NCI-H526 (cell line): ENCODE measurements at regions not wholly inside any gene's neighbourhood (a gene's known extent, or its start where the extent isn't known, plus 50 kb on each side); places are given as distances from the start of the nearest gene placed in this dataset.
"Not testable (repeated sequence)": the region's sequence is repeated elsewhere in the genome, so short reads cannot be mapped to it uniquely, and the experiment has no call there.

Experiments used
- DNase-seq, 2 experiments: peaks; one replicate each; lab custom pipeline; 2025; lab: John Stamatoyannopoulos, UW

DNA sequence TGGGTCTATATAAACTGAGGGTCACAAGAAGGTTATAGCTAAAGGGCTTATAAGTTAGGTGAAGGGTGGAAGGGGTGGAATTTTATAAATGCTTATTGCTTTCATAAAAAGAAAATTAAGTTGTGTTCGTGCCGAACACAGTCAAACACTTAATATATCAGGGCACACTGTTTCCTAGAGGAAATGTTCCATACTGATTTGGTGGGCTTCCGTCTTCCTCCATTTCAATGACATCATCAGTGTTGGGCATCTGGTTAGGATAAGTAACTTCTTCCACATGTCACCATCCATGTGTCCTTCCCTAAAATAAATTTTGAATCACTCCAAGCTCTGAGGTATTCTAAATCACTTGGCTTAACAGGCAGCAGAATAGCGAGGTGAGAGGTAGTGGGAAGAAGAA is 466.4 kb downstream of the MED13L start:
- DNase-seq = no peak

DNA sequence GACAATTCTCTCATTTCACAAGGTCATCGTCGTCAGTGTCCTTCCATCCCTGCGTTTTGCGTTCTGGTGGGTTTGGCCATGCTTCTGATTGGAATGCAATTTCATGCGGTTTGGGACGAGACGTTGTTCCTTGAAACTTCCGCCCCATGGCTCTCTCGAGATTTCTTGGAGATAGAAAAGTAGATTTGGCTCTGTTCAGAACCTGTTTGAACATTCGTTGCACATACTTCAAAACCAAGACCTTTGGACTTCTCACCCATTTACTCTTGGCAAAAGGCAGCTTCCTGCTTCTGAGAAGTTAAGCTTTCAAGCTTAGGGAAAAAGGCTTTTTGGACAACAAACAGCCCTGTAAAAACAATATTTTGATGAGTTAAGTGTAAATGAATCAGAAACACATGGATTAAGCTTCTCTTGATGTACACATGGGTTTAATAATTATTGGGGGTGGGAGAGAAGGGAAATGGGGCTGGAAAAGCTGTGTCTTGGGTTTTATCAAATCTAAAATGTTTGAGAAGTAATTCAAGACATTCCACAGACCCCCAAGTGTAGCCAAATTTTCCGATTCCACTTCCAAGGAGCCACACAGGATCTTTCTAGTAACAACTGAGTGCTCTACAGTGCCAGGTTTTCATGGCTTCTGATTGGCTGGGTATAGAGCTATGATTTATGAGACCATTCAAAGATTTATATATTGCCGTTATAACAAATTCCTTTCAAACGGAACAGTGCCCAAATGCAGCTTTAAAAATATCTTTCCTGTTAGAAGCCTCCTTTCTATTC is 467.2 kb downstream of the MED13L start:
- DNase-seq = no peak

- no peak for DNase-seq
Observed at GRCh38 chr12:115806000-115806399, 471.5 kb downstream of the MED13L start.

GRCh38 chr12:115802767-115803166 is 474.7 kb downstream of the MED13L start:
- no peak for DNase-seq

DNA sequence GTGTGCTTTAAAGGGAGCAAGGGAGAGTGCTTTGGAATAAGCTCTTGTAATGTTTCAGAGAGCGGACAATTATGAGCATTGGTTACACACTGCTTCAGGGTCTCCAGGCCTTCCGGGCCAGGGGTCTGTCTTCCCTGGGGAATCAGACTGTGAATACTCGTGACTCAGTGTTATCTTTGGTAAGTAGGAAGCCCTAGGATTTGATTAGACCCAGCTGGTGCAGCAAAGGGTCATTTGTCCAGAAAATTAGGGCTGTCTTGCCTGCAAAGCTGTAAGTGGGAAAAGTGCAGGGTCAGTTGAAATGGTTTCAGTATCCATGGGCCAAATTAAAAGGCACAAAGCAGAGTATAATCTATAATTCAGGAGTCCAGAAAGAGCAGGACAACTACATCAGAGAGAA is 475.6 kb downstream of the MED13L start:
- no peak for DNase-seq

DNA sequence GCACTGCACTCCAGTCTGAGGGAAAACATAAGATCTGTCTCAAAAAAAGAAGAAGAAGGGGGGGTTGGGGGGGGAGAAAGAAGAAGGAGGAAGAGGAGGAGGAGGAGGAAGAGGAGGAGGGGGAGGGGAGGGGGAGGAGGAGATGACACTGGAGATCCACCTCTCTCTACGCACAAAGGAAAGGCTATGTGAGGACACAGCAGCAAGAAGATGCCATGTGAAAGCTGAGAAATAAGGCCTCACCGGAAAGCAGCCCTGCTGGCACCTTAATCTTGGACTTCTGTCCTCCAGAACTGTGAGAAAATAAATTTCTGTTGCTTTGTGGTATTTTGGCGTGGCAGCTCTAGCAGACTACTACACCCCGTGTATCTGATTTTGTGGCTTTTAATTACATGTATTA is 477.9 kb downstream of the MED13L start:
- no peak for DNase-seq

GRCh38 chr12:115798309-115798917 is 479.1 kb downstream of the MED13L start:
- DNase-seq = no peak

GRCh38 chr12:115794659-115795081 is 482.8 kb downstream of the MED13L start:
- DNase-seq = peak in 1 of 2 experiments; percentile 8

- no peak for DNase-seq
Observed at GRCh38 chr12:115791331-115791730, 486.2 kb downstream of the MED13L start.

GRCh38 chr12:115790526-115790925 is 487.0 kb downstream of the MED13L start:
- no peak for DNase-seq

DNA sequence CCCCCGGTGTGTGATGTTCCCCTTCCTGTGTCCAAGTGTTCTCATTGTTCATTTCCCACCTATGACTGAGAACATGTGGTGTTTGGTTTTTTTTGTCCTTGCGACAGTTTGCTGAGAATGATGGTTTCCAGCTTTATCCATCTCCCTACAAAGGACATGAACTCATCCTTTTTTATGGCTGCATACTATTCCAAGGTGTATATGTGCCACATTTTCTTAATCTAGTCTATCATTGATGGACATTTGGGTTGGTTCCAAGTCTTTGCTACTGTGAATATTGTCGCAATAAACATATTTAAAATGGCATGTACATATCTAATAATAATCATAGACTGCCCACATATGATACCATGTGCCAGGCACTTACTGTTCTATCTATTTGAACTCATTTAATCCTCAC is 491.0 kb downstream of the MED13L start:
- DNase-seq = not testable (repeated sequence)

GRCh38 chr12:115785548-115785947 is 491.9 kb downstream of the MED13L start:
- peak in 1 of 2 experiments; percentile 3 for DNase-seq

- no peak for DNase-seq
Observed at GRCh38 chr12:115776399-115776798, 501.1 kb downstream of the MED13L start.

GRCh38 chr12:115774148-115774895 is 503.2 kb downstream of the MED13L start:
- no peak for DNase-seq

GRCh38 chr12:115771601-115772000 is 505.9 kb downstream of the MED13L start:
- no peak for DNase-seq

DNA sequence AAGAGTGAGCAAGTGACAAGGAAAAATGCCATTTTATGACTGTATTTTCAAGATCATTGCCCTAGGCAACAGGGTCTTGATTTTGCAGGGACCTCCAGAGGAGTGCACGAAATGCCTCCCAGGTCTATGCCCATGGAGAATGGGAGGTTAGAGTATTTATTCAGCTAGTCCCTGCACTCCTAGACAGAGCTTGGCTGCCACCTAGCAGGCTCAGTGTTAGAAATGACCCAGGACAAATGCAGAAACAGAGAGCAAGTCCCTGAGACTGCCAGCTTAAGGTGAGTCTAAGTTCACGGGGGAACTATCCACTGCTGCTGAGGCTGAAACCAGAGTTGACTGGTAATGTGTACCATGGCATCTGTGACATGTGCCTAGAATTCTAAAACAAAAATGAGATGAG is 506.4 kb downstream of the MED13L start:
- DNase-seq = peak; percentile 1 to 50

DNA sequence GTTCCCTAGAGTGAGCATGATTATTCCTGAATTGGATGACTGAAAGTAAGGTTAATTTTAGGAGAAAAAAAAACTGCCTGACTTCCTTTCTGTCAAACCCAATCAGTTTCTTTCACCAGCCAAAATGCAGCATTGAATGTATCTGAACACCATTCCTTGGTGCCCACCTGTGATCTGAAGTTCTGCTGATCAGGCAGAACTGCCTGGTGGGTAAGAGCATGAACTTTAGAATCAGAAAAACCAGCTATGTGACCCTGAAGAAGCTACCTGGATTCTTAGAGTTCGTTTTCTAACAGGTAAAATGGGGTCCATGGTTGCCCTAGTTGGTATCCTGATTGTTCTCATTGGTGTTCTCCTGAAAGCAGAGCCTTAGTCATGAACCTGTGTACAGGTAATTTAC is 506.9 kb downstream of the MED13L start:
- DNase-seq = no peak

DNA sequence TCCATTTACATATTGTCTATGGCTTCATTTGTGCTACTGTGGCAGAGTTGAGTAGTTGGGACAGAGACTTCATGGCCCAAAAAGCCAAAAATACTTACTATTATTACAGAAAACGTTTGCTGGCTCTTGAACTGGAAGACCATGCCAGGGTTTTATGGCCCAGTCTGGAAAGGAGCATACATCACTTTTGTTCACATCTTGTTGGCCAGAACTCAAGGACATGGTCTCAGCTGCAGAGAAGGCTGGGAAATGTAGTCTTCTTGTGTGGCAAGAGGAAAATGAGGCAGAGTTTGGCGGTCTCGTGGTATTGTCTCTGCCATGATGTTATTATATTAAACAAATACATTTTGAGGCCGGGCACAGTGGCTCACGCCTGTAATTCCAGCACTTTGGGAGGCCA is 509.6 kb downstream of the MED13L start:
- no peak for DNase-seq

- DNase-seq = no peak
Observed at GRCh38 chr12:115763982-115764621, 513.4 kb downstream of the MED13L start.

GRCh38 chr12:115763376-115763775 is 514.1 kb downstream of the MED13L start:
- no peak for DNase-seq

GRCh38 chr12:115762936-115763335 is 514.6 kb downstream of the MED13L start:
- no peak for DNase-seq

DNA sequence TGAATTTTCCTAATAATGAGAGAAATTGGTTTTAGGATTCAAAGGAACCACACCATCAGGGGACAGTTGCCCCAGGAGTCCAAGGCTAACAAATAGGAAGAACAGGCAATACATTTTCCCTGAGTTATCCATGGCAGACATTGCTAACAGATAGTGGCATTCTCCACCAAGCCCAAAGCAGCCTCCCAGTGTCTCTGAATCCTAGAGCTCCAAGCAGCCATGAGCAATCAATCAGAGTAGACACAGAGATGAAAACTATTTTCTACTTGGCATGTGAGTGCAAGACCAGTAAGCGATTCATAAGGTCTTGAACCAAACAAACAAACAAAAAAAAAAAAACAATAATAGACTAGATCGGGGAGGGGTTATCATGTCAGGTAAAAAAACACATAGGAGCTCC is 515.7 kb downstream of the MED13L start:
- DNase-seq = no peak
